IMR-90 (cell line): ENCODE measurements at regions not wholly inside any gene's neighbourhood (a gene's known extent, or its start where the extent isn't known, plus 50 kb on each side); places are given as distances from the start of the nearest gene placed in this dataset.

Source experiments
- CHD1 ChIP-seq: IDR thresholded peaks from 2 replicates; pipeline ENCODE4 v1.6.1; 2012; ENCODE audit warnings: low read depth, low read length, improper control_type of control experiment
- CTCF ChIP-seq: conservative IDR thresholded peaks from 2 replicates; pipeline ENCODE4 v1.5.1; 2012; ENCODE audit warnings: mild to moderate bottlenecking, low read depth, low read length, improper control_type of control experiment
- ELK1 ChIP-seq: fragments of 150-350 bp; IDR thresholded peaks from 2 replicates; pipeline ENCODE4 v1.6.1; 2016; ENCODE audit warnings: low read depth, mild to moderate bottlenecking, low read length, moderate library complexity, borderline replicate concordance
- MAFK ChIP-seq: IDR thresholded peaks from 2 replicates; pipeline ENCODE4 v1.6.1; 2012; ENCODE audit warnings: low read depth, low read length, improper control_type of control experiment
- MAZ ChIP-seq: IDR thresholded peaks from 2 replicates; pipeline ENCODE4 v1.6.1; 2012; ENCODE audit warnings: low read depth, mild to moderate bottlenecking, low read length, improper control_type of control experiment, moderate library complexity, borderline replicate concordance
- MXI1 ChIP-seq: IDR thresholded peaks from 2 replicates; pipeline ENCODE4 v1.6.1; 2012; ENCODE audit warnings: low read depth, mild to moderate bottlenecking, low read length, moderate library complexity, borderline replicate concordance
- POLR2A ChIP-seq: IDR thresholded peaks from 2 replicates; pipeline ENCODE4 v1.6.1; 2012; ENCODE audit warnings: mild to moderate bottlenecking, low read depth, low read length
- RAD21 ChIP-seq: IDR thresholded peaks from 2 replicates; pipeline ENCODE4 v1.6.1; 2012; ENCODE audit warnings: low read length, improper control_type of control experiment
- RCOR1 ChIP-seq: IDR thresholded peaks from 2 replicates; pipeline ENCODE4 v1.6.1; 2012; ENCODE audit warnings: mild to moderate bottlenecking, low read length, improper control_type of control experiment; ENCODE audit not compliant: insufficient replicate concordance
- RFX5 ChIP-seq: IDR thresholded peaks from 2 replicates; pipeline ENCODE4 v1.8.0; 2012; ENCODE audit warnings: low read depth, mild to moderate bottlenecking, low read length, moderate library complexity
- SMC3 ChIP-seq: fragments of 150-350 bp; IDR thresholded peaks from 2 replicates; pipeline ENCODE4 v1.6.1; 2016; ENCODE audit warnings: low read depth, mild to moderate bottlenecking, antibody characterized with exemption, low read length, moderate library complexity
- USF2 ChIP-seq: fragments of 150-350 bp; IDR thresholded peaks from 2 replicates; pipeline ENCODE4 v1.6.1; 2017; ENCODE audit warnings: mild to moderate bottlenecking, antibody characterized with exemption, low read length, low read depth

- TF ChIP-seq CTCF (no peak), POLR2A (no peak), SMC3 (no peak), MAZ (no peak), RAD21 (no peak), USF2 (no peak), ELK1 (no peak), RCOR1 (no peak), MXI1 (no peak), CHD1 (no peak), RFX5 (no peak), MAFK (no peak)
Observed at GRCh38 chr15:38872732-38873131, 308.1 kb upstream of the RASGRP1 start.
